H1 (cell line): ENCODE measurements at regions not wholly inside any gene's neighbourhood (a gene's known extent, or its start where the extent isn't known, plus 50 kb on each side); places are given as distances from the start of the nearest gene placed in this dataset.

Experiments
- CTCF ChIA-PET: fragments of 300-600 bp; sonication (Branson Sonifier 250); formaldehyde crosslinking; loops from one replicate; lab custom pipeline; 2021; ENCODE audit not compliant: partially characterized antibody; lab: Charles Lee
- POLR2A ChIA-PET: fragments of 300-600 bp; sonication (Branson Sonifier 250); formaldehyde crosslinking; loops from one replicate; lab custom pipeline; 2021; ENCODE audit warnings: inconsistent platforms; ENCODE audit not compliant: partially characterized antibody; lab: Charles Lee
- DNase-seq, 2 experiments: peaks; one replicate each; pipeline versions ENCODE4 v3.0.0 to v3.0.0-alpha.2; 2010 to 2022; ENCODE audit warnings: low spot score in 2 of 2, low read depth in 1 of 2, mixed read lengths in 1 of 2
- FAIRE-seq: peaks from 2 replicates; lab custom pipeline; 2011; peaks lifted over from hg19 to GRCh38; lab: Jason Lieb, UNC
- H2AFZ ChIP-seq: 2 replicates; pipeline ENCODE4 v1.8.1; 2012; ENCODE audit warnings: low read length, inconsistent platforms
- H2AK5ac ChIP-seq: 2 replicates; pipeline ENCODE4 v1.6.1; 2013; ENCODE audit warnings: low read depth, low read length
- H2BK120ac ChIP-seq: replicated peaks from 2 replicates; pipeline ENCODE3; 2013; ENCODE audit warnings: low read depth, low read length, inconsistent platforms
- H2BK12ac ChIP-seq: 2 replicates; pipeline ENCODE4 v1.6.1; 2013; ENCODE audit warnings: low read depth, low read length
- H2BK15ac ChIP-seq: 2 replicates; pipeline ENCODE4 v1.6.1; 2013; ENCODE audit warnings: low read length
- H2BK20ac ChIP-seq: 2 replicates; pipeline ENCODE4 v1.6.1; 2013; ENCODE audit warnings: low read length
- H2BK5ac ChIP-seq: 2 replicates; pipeline ENCODE4 v1.6.1; 2013; ENCODE audit warnings: low read depth, low read length
- H3K14ac ChIP-seq: 2 replicates; pipeline ENCODE4 v1.6.1; 2013; ENCODE audit warnings: inconsistent platforms; ENCODE audit not compliant: insufficient read length
- H3K18ac ChIP-seq: 2 replicates; pipeline ENCODE4 v1.6.1; 2013; ENCODE audit warnings: low read length; ENCODE audit errors: extremely low read depth
- H3K23ac ChIP-seq: 2 replicates; pipeline ENCODE4 v1.6.1; 2013; ENCODE audit warnings: inconsistent platforms; ENCODE audit not compliant: insufficient read length
- H3K23me2 ChIP-seq: 2 replicates; pipeline ENCODE4 v1.6.1; 2013; ENCODE audit warnings: low read depth, low read length
- H3K27ac ChIP-seq: 2 replicates; pipeline ENCODE4 v1.6.1; 2011; ENCODE audit warnings: low read depth, low read length, inconsistent platforms
- H3K27me3 ChIP-seq, 4 experiments: replicated peaks in 1 of 4; 1 replicate in 1 of 4; 2 replicates in 3 of 4; pipeline versions ENCODE4 v1.6.1 to v1.8.1; 2011 to 2013; ENCODE audit warnings: low read length in 3 of 4, mild to moderate bottlenecking in 3 of 4, inconsistent platforms in 2 of 4, mixed read lengths in 2 of 4, moderate library complexity in 1 of 4; ENCODE audit not compliant: control insufficient read depth in 3 of 4, insufficient read depth in 3 of 4; ENCODE audit errors: extremely low read depth in 1 of 4
- H3K36me3 ChIP-seq, 4 experiments: 2 replicates each; pipeline versions ENCODE4 v1.6.1 to v1.8.1; 2011 to 2013; ENCODE audit warnings: mild to moderate bottlenecking in 4 of 4, low read length in 3 of 4, moderate library complexity in 2 of 4, control low read depth in 1 of 4, inconsistent platforms in 1 of 4; ENCODE audit not compliant: insufficient read depth in 4 of 4, control insufficient read depth in 2 of 4
- H3K4ac ChIP-seq: replicated peaks from 2 replicates; pipeline ENCODE3; 2013; ENCODE audit warnings: low read length, low read depth, mixed read lengths, inconsistent platforms; ENCODE audit not compliant: insufficient read length
- H3K4me1 ChIP-seq, 4 experiments: replicated peaks in 1 of 4; 1 replicate in 1 of 4; 2 replicates in 3 of 4; pipeline versions ENCODE4 v1.6.1 to v1.8.1; 2011 to 2013; ENCODE audit warnings: low read length in 3 of 4, inconsistent platforms in 2 of 4, mixed read lengths in 1 of 4; ENCODE audit not compliant: insufficient read depth in 4 of 4, control insufficient read depth in 3 of 4
- H3K4me2 ChIP-seq, 2 experiments: 2 replicates each; pipeline versions ENCODE4 v1.6.1 to v1.8.1; 2011 to 2013; ENCODE audit warnings: low read depth in 2 of 2, low read length in 2 of 2, control low read depth in 1 of 2, inconsistent platforms in 1 of 2, mild to moderate bottlenecking in 1 of 2; ENCODE audit not compliant: insufficient read depth in 1 of 2
- H3K4me3 ChIP-seq, 4 experiments: fragments of 200-600, 300-600 bp in 1 of 4; sonication (generic), shearing (Covaris generic), sonication (Bioruptor Twin) in 1 of 4; 2 replicates each; pipeline versions ENCODE4 v1.5.1 to v1.8.1; 2011 to 2016; ENCODE audit warnings: low read length in 4 of 4, low read depth in 3 of 4, control low read depth in 2 of 4, inconsistent platforms in 2 of 4, mild to moderate bottlenecking in 2 of 4, mixed read lengths in 1 of 4, moderate library complexity in 1 of 4; ENCODE audit not compliant: insufficient read depth in 2 of 4; ENCODE audit errors: extremely low read depth in 1 of 4
- H3K56ac ChIP-seq: replicated peaks from 2 replicates; pipeline ENCODE3; 2013; ENCODE audit warnings: low read depth, mild to moderate bottlenecking, mixed read lengths, low read length, inconsistent platforms; ENCODE audit not compliant: insufficient read length
- H3K79me1 ChIP-seq: 2 replicates; pipeline ENCODE4 v1.6.1; 2013; ENCODE audit warnings: low read depth, low read length, control low read depth
- H3K79me2 ChIP-seq, 2 experiments: 2 replicates each; pipeline versions ENCODE4 v1.6.1 to v1.8.1; 2012 to 2013; ENCODE audit warnings: low read length in 2 of 2, mild to moderate bottlenecking in 2 of 2, inconsistent platforms in 1 of 2; ENCODE audit not compliant: insufficient read depth in 2 of 2, control insufficient read depth in 1 of 2
- H3K9ac ChIP-seq, 4 experiments: replicated peaks in 1 of 4; 1 replicate in 1 of 4; 2 replicates in 3 of 4; pipeline versions ENCODE4 v1.6.1 to v1.8.1; 2011 to 2013; ENCODE audit warnings: low read depth in 3 of 4, low read length in 3 of 4, control low read depth in 2 of 4, mild to moderate bottlenecking in 2 of 4, moderate library complexity in 2 of 4, inconsistent platforms in 1 of 4; ENCODE audit errors: extremely low read depth in 1 of 4
- H3K9me3 ChIP-seq, 2 experiments: 2 replicates each; pipeline versions ENCODE4 v1.6.1 to v1.8.1; 2012 to 2013; ENCODE audit warnings: mild to moderate bottlenecking in 2 of 2, moderate library complexity in 2 of 2, control low read depth in 1 of 2, inconsistent platforms in 1 of 2, low read depth in 1 of 2, low read length in 1 of 2, mixed read lengths in 1 of 2; ENCODE audit not compliant: insufficient read depth in 2 of 2
- H4K20me1 ChIP-seq, 2 experiments: replicated peaks in 1 of 2; 2 replicates each; pipeline versions ENCODE3 to v1.8.1; 2011 to 2013; ENCODE audit warnings: inconsistent platforms in 2 of 2, low read length in 2 of 2, mild to moderate bottlenecking in 1 of 2; ENCODE audit not compliant: insufficient read depth in 2 of 2, control insufficient read depth in 1 of 2
- H4K5ac ChIP-seq: 2 replicates; pipeline ENCODE4 v1.6.1; 2013; ENCODE audit warnings: low read length, low read depth, mixed read lengths, inconsistent platforms; ENCODE audit not compliant: insufficient read length
- H4K8ac ChIP-seq: 2 replicates; pipeline ENCODE4 v1.8.0; 2013; ENCODE audit warnings: mild to moderate bottlenecking, moderate library complexity, low read length, inconsistent platforms; ENCODE audit not compliant: insufficient read depth; ENCODE audit errors: extremely low read depth
- H4K91ac ChIP-seq: replicated peaks from 2 replicates; pipeline ENCODE3; 2013; ENCODE audit warnings: low read length, mixed read lengths, inconsistent platforms; ENCODE audit not compliant: insufficient read length
- CBX5 ChIP-seq: fragments of 300-800, 300-1000 bp; sonication (generic); IDR thresholded peaks from 2 replicates; pipeline ENCODE4 v1.7.1; 2016; ENCODE audit warnings: antibody characterized with exemption, low read length, low read depth
- CEBPB ChIP-seq: IDR thresholded peaks from 2 replicates; pipeline ENCODE4 v1.6.1; 2012; ENCODE audit warnings: low read depth, low read length
- CTBP2 ChIP-seq: IDR thresholded peaks from 2 replicates; pipeline ENCODE4 v1.7.0; 2011; ENCODE audit warnings: borderline replicate concordance, mild to moderate bottlenecking, moderate library complexity, mixed read lengths, low read length; ENCODE audit not compliant: insufficient read depth, insufficient read length
- GTF2F1 ChIP-seq: IDR thresholded peaks from 2 replicates; pipeline ENCODE4 v1.6.1; 2012; ENCODE audit warnings: low read depth, low read length, improper control_type of control experiment, borderline replicate concordance
- JUND ChIP-seq: IDR thresholded peaks from 2 replicates; pipeline ENCODE4 v1.6.1; 2011; ENCODE audit warnings: mild to moderate bottlenecking, improper control_type of control experiment, low read length
- KDM4A ChIP-seq: IDR thresholded peaks from one replicate; pipeline ENCODE4 v1.7.1; 2012; ENCODE audit warnings: low read depth, mild to moderate bottlenecking, moderate library complexity, low read length, inconsistent platforms; ENCODE audit not compliant: severe bottlenecking
- RFX5 ChIP-seq: IDR thresholded peaks from 2 replicates; pipeline ENCODE4 v1.6.1; 2011; ENCODE audit warnings: low read depth, low read length, improper control_type of control experiment, borderline replicate concordance
- RXRA ChIP-seq: IDR thresholded peaks from 2 replicates; pipeline ENCODE4 v1.6.1; 2011; ENCODE audit warnings: low read depth, mild to moderate bottlenecking, low read length, moderate library complexity; ENCODE audit not compliant: insufficient read depth
- SAP30 ChIP-seq: fragments of 300-600 bp; sonication (generic); IDR thresholded peaks from 2 replicates; pipeline ENCODE4 v1.7.1; 2012; ENCODE audit warnings: low read length, moderate library complexity, mild to moderate bottlenecking, inconsistent platforms; ENCODE audit not compliant: insufficient read depth, insufficient replicate concordance
- SIN3A ChIP-seq, 2 experiments: IDR thresholded peaks in 1 of 2; conservative IDR thresholded peaks in 1 of 2; 2 replicates each; pipeline ENCODE4 v1.6.1; 2011 to 2012; ENCODE audit warnings: low read length in 2 of 2, improper control_type of control experiment in 1 of 2, low read depth in 1 of 2, mild to moderate bottlenecking in 1 of 2
- TCF12 ChIP-seq: IDR thresholded peaks from 2 replicates; pipeline ENCODE4 v1.6.1; 2011; ENCODE audit warnings: low read depth, mild to moderate bottlenecking, low read length
- WGBS, 2 experiments: shearing (Covaris generic) in 1 of 2; methylation state at CpG; one replicate each; pipeline versions ENCODE4 v1.1.6 to v1.1.7; 2013 to 2015; ENCODE audit warnings: low lambda C conversion rate in 2 of 2, mixed read lengths in 2 of 2, inconsistent platforms in 1 of 2, low coverage in 1 of 2, missing lambda C conversion rate in 1 of 2; ENCODE audit not compliant: insufficient replicate concordance in 2 of 2, insufficient coverage in 1 of 2, insufficient read length in 1 of 2; ENCODE audit errors: extremely low coverage in 1 of 2, missing lambda C conversion rate in 1 of 2; 5-methylcytosine and 5-hydroxymethylcytosine counted together
- TF ChIP-seq, protein P1 (sequence below): IDR thresholded peaks from 2 replicates; pipeline ENCODE4 v1.6.1; 2011; ENCODE audit warnings: low read depth, mild to moderate bottlenecking, low read length; ENCODE audit not compliant: insufficient read depth

DNA sequence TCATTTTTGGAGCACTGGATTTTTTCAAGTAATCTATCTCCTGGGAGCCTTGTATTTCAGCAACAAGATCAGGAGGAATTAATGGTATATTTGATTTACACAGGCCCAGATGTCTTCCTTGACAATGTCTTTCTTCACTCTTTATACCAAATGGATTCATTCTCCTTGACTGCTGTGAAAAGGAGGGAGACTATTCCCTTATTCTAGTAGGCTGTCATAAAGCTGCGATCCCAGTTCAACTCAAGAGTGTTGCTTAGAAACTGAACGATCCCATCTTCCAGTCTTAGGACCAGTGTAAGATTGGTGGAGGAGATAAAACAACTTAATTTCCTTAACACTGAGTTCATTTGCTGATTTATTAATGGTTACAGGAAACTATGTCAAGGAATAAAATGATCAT lies 119.4 kb upstream of the ROBO1 start (continued):
- no peak for TF ChIP-seq KDM4A

DNA sequence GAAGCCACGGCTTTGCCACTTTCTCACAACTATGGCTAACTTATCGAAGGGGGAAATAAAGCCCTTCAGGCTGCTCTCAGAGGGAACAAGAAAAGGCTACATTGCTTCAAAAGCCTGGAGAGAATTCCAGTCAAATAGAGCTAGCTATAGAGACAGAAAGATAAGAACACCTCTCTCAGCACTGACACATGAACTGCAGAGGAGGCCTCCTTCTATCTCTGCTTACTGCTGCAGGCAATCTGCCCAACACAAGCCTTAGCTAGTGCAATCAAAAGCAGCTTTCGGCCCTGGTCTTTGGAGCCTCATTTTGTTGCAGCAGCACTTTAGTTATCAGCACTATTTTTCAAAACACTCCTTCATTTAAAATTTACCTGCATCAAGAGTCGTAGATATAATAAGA lies 118.4 kb upstream of the ROBO1 start:
- Histone ChIP-seq H4K91ac (no peak overlapping the region), H4K20me1 (no peaks in the 10 kb centered on the region), H3K36me3 (no peaks in the 10 kb centered on the region), H4K5ac (no peak overlapping the region), H3K56ac (no peak overlapping the region), H3K9ac (no peak overlapping the region), H2AK5ac (no peak overlapping the region), H3K9me3 (no peaks in the 10 kb centered on the region), H2BK5ac (no peak overlapping the region), H2BK15ac (no peak overlapping the region), H4K8ac (no peak overlapping the region), H3K79me2 (no peaks in the 10 kb centered on the region), H3K4me3 (no peak overlapping the region), H3K27ac (no peak overlapping the region), H3K79me1 (no peaks in the 10 kb centered on the region), H3K4me2 (no peak overlapping the region), H2BK20ac (no peak overlapping the region), H2BK12ac (no peak overlapping the region), H2BK120ac (no peak overlapping the region), H3K14ac (no peak overlapping the region), H2AFZ (no peak overlapping the region), H3K23me2 (no peaks in the 10 kb centered on the region), H3K27me3 (no peaks in the 10 kb centered on the region), H3K4ac (no peak overlapping the region), H3K4me1 (no peaks in the 10 kb centered on the region), H3K23ac (no peak overlapping the region), H3K18ac (no peak overlapping the region)
- 97% methylated on average over 4 of the region's 4 CpGs; no CpG with 5 or more reads in 1 of the 2 experiments for WGBS, 2 experiments
- no peak for TF ChIP-seq TCF12
- TF ChIP-seq CEBPB: no peak
- TF ChIP-seq, protein P1, sequence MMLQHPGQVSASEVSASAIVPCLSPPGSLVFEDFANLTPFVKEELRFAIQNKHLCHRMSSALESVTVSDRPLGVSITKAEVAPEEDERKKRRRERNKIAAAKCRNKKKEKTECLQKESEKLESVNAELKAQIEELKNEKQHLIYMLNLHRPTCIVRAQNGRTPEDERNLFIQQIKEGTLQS: no peak
- TF ChIP-seq CTBP2: no peak
- no peak for TF ChIP-seq GTF2F1
- no peak for TF ChIP-seq CBX5
- no peak for TF ChIP-seq RFX5
- TF ChIP-seq SIN3A (conservative IDR thresholded peaks at IDR 0.05 in 1 of 2, IDR thresholded peaks at IDR 0.05 in 1 of 2; ENCODE audit: low read depth in 1 of 2, low read length in 2 of 2): no peak
- no peak for TF ChIP-seq RXRA
- TF ChIP-seq SAP30: no peak
- TF ChIP-seq JUND: no peak
- no peak for DNase-seq
- FAIRE-seq: no peak
- POLR2A ChIA-PET: no interaction called here
- CTCF ChIA-PET: no interaction called here
